COLO829 (cell line): ENCODE measurements at regions not wholly inside any gene's neighbourhood (a gene's known extent, or its start where the extent isn't known, plus 50 kb on each side); places are given as distances from the start of the nearest gene placed in this dataset.
A peak's percentile ranks its signal among the peaks of the same experiment; 100 is the strongest.
"Not testable (repeated sequence)": the region's sequence is repeated elsewhere in the genome, so short reads cannot be mapped to it uniquely, and the experiment has no call there.

Source experiments
- DNase-seq: peaks from one replicate; pipeline ENCODE4 v3.0.0; 2012; ENCODE audit warnings: low spot score

DNA sequence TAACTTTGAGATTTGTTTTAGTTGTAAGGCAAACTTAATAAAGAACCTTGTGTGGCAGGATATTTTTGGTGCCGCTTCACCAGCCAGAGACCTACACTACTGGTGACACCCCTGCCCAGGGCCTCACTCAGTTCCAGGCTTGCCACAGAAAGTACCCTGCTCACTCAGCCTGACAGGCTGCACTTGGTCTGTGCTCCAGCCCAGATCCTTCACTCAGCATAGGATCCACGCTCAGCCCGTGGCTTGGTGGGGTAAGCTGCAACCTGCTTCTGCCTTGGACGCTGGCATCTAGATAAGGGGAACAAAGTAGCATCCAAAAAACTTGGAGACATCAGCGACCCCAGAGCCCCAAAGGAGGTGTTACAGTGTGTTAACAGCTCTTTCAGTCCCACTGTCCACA lies 825.5 kb downstream of the EPHA3 start:
- no peak for DNase-seq

GRCh38 chr3:89944461-89944860 lies 837.0 kb downstream of the EPHA3 start:
- not testable (repeated sequence) for DNase-seq

GRCh38 chr3:89946884-89947283 lies 839.5 kb downstream of the EPHA3 start:
- DNase-seq, result no peak

DNA sequence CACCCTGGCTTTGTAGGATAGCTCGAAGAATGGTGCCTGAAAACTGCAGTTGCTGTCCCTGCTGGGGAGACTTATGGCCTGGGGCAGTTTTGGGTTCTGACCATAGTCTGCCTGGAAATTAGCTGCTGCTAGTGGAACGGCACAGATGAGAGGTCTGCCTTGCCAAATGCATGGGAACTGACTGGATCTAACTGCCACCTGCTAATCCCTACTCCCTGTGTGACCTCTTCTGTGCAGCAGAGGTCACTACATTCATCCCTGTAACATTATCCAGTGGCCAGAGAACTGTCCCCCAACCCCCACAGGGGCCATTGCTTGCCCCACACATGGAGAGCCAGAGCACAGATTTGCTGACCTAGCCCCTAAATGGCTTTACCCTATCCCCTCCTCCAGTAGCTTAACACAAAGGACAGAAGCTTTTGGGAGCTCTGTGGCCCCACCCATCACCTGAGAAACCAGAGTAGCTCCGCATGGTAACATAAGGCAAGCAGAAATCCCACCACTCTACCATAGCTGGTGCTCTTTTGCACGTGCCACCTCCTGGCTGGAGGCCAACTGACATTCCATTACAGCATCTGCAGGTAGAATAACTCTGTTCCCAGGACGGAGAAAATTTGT lies 840.0 kb downstream of the EPHA3 start:
- no peak for DNase-seq

DNA sequence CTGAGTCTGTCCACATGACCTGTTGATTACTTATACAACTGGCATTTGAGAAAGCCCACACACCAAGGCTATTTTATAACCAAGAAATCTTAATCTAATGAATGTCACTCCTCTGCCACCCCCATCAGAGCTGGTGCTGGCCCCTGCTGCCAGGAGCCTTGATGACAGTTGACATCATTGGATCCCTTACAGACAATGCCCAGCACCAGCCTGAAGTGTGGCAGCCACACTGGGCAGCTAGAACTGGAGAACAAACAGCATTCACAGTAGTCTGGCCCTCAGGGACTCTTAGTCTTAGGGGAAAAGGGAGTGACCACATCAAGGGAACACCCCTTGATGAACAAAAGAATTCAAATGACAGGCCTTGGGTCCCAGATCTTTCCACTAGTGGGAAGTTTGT lies 840.6 kb downstream of the EPHA3 start:
- DNase-seq, result no peak

DNA sequence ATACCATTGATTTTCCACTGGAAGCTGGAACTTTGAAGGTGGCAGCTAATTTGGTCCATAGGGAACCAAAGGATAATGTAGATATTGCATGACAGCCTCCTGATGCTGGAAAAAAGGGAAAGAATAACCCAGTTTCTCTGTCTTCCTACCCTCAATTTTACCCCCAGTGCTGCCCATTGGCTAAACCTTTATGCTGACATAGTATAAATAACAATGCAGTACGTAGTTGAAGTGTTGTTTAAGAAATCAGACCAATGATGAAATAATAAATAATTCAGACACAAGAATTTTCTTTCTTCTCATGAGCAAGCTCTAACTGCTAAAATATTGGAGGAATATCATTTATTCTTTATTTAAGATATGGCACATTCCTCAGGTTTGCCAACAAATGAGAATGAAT lies 843.4 kb downstream of the EPHA3 start:
- DNase-seq, result no peak

DNA sequence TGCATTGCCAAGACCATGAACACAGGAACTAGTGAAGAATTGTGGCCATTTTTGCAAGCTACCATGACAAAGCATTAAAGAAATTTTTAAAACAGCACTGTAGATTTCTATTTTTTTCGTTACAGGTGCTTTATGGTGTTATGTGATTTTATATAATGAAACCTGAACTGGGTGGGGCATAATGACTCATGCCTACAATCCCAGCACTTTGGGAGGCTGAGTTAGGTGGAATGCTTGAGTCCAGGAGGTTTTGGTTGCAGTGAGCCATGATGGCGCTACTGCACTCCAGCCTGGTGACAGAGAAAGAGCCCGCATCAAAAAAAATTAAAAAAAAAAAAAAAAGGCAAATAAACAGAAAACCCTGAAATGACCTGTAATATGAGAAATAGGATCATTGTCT lies 846.7 kb downstream of the EPHA3 start:
- DNase-seq, result no peak

GRCh38 chr3:89955156-89955555 lies 847.7 kb downstream of the EPHA3 start:
- no peak for DNase-seq

GRCh38 chr3:89957451-89957850 lies 850.0 kb downstream of the EPHA3 start:
- peak; percentile 12 for DNase-seq

- not testable (repeated sequence) for DNase-seq
Measured at GRCh38 chr3:89958163-89958562, 850.7 kb downstream of the EPHA3 start.

GRCh38 chr3:89964347-89964746 lies 856.9 kb downstream of the EPHA3 start:
- DNase-seq, result no peak

DNA sequence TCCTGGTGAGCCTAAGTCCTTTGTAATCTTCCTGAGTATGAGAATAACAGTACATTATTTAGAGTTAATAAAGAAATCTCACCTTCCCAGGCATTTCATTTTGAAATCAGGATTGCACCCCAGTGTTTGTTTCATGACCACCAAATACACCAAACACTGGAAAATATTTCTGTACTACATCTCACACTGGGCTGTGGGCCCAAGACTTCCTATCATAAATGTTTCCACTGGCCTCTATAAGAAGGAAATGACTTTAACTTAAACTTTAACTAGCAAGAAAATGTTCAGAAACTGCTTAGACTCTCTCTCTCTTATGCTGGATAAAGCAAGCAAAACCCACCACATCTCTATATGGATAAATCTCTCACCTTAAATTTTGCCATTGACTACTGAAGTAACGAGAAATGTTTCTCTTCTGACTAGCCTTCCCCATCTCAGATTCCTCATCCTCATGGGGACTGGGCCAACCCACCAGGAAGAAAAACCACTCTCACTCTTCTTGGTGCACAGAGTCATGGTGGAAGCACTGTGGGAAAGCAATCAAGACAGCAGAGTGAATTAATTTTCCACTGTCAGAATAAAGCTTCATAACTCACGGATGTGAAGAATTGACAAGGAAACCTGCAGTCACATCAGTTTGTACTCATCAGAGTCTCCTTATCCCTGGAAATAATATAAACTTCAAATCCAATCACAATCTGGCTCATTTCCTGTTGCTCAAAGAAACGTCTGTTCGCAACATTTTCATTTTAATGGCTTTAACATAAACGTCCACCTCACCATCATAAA lies 859.6 kb downstream of the EPHA3 start:
- DNase-seq, result no peak

DNA sequence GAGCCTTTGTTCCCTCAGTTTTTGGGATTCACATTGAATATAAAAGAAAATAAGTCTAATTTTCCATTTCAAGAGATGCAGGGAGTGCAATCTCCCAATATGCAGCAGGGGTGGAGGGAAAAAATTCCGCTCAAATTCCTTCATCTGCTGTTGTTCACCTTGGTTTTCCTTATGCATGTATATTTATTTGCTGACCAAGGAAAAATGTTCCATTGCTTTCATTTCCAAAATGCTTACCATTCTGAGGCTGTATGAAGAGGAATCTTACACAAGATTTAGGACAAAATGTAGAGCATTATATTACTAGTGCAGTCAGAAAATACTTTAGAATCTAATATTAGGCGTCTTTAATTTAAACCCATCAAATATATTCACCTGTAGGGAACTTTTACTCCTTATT lies 863.9 kb downstream of the EPHA3 start:
- no peak for DNase-seq

DNA sequence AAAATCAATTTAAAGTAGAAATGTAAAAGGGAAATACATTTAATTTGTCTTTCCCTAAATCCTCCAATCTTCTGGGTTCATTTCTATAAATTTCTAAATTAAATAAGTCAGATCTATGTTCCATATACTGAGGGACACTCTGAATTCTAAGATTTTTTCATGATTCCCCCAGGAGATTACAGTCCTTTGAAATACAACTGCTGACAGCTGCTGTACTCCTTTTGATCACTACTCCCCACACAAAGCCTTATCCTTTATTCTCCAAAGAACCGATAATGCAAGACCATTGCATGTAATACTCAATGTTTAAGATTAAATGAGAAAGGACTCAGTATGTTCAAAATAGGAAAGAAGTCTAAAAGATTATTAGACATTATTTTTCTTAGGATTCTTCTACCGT lies 865.7 kb downstream of the EPHA3 start:
- DNase-seq, result no peak

- no peak for DNase-seq
Measured at GRCh38 chr3:89974903-89975519, 867.6 kb downstream of the EPHA3 start.

GRCh38 chr3:89983449-89983848 lies 876.0 kb downstream of the EPHA3 start:
- no peak for DNase-seq

GRCh38 chr3:90005281-90005847 lies 897.9 kb downstream of the EPHA3 start:
- no peak for DNase-seq

DNA sequence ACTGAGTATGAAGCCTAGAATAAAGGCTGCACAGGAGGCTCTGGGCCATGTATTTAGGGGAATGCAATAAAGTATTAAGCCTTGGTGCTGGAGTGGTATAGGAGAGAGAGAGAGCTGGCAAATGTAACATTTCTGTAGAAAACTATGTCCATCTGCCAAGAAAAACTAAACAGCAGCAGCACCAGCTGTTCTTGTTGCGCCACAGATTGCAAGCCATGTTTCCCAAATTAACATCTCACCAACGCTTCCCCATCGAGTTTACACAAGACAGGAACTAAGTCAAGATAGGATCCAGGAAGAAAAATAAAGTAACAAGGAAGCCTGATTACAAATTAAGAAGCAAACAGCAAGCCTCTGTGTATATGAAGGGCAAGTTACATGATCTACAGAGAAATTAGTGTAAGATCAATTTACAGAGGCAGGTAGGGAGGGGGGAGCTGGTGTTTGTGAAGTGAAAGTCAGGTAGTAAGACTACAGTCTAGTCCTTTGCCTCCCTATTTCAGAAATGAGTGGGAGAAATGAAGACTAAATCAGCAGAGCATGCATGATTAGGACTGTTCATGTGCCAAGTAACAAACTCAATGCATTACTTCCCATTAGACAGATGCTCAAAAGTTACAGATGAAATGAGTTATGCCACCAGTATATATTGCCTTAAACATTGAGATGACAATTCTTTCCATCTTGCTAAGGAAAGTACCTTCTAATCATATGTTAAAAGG lies 900.5 kb downstream of the EPHA3 start:
- no peak for DNase-seq

- DNase-seq, result peak; percentile 25
Measured at GRCh38 chr3:90010341-90010740, 902.9 kb downstream of the EPHA3 start.

DNA sequence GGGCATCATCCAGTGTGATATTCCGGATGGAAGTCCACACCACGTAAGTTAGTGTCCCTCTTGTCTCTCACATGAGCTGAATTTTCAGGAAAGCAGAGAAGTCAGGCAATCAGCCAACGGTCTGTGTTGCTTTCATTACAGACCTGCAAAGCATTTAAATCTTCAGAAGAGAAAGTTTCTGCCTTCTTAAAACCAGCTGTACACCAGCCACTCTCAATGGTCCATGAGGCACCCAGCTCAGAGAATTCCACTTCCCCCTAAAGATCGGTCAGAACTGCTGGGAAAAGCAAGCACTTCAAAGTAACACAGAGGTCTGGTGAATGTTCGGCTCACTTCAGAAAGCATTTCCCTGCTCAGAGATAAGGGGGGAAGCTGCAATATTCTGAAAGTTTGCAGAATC lies 903.7 kb downstream of the EPHA3 start:
- DNase-seq, result no peak

DNA sequence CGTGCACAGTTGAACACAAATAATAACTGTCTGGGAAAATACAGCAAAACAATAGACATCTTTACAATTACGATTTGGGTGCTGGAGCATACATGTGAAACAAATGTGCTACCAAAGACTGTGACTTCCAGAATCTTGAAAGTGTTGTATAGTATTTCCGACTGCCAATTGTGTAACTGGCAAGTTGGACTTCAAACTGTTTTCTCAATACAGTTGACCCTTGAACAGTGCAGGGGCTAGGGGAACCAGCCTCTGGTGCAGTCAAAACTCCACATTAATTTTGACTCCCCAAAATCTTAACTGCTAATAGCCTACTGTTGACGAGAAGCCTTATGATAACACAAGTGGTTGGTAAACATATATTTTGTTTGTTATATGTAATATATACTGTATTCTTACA lies 904.2 kb downstream of the EPHA3 start:
- DNase-seq, result no peak

DNA sequence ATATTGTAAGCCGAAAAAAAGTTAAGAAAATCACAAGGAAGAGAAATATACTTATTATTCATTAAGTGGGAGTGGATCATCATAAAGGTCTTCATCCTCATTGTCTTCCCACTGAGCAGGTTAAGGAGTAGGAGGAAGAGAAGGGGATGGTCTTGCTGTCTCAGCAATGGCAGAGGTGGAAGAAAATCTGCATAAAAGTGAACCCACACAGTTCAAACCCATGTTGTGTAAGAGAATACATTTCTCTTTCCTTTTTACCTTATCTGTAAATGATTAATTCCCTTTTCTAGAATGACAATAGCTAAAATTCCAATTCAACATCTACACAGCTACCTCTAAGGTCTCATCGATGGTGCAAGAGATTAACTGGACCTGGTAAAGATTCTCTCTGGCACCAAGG lies 904.6 kb downstream of the EPHA3 start:
- DNase-seq, result no peak
